ENCODE measurements at regions not wholly inside any gene's neighbourhood (a gene's known extent, or its start where the extent isn't known, plus 50 kb on each side); places are given as distances from the start of the nearest gene placed in this dataset.
A peak's percentile ranks its signal among the peaks of the same experiment; 100 is the strongest.

DNA sequence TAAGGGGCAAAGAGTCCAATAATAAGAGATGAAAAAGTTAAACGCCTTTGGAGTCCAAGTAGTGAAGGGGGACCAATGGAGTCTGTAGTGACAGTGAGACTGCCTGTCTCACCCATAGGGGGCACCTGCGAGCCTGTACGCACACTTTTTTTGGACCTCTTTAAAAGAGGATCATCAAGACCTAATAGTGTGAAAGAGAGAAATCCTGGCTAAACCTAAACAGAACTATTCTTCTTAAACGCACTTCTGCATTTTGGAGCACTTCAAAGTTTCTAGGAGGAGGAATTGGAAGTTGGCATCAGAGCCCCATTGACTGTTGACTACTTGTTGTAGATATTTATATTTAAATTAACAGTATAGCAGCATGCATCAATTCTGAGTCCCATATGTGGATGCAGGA is 636.1 kb upstream of the KLF4 start:
- DNase-seq: no peak

DNA sequence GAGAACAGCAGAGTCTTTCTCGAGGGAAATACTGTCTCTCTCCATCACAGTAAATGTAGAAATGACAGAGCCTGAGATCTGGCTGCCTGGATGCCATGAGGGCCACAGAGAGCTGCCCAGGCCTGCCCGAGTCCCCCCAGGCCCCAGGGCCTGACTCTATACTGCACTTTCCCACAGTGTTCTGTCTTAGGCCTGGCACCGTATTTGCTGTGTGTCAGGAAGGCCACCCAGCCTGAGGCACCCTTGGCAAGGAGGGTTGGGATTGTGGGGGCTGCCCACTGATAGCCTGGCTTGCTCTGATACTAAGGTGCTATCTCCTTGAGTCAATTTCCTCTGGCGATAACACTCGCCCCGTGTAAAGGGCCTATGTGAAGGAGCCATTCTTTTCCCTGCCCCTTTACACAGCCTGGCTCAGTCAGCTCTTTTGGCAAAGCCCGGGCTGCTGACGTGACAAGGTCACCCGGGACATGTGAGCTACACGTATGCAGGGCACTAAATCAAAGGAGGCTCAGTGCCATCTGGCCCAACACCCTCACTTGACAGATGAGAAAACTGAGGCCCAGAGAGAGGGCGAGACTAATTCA is 630.1 kb upstream of the KLF4 start:
- no peak for DNase-seq

DNA sequence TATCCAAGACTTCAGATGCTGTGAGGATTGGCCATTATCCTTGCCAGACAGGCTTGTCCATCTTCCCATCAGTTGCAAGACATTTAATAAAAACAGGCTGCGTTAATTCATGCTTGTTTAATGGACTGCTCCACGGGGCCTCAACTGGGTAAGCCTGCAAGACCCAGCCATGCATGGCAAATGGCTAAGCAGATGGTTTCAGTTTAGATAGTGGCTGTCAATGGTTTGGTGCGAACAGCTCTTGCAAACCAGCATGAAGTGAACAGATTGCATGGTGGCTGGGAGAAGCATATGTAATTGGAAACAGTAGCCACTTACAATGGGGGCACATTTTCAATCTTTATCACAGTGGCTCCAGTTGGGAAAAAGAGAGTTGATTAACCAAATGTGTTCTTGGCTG is 628.2 kb upstream of the KLF4 start:
- peak; percentile 66 for DNase-seq

DNA sequence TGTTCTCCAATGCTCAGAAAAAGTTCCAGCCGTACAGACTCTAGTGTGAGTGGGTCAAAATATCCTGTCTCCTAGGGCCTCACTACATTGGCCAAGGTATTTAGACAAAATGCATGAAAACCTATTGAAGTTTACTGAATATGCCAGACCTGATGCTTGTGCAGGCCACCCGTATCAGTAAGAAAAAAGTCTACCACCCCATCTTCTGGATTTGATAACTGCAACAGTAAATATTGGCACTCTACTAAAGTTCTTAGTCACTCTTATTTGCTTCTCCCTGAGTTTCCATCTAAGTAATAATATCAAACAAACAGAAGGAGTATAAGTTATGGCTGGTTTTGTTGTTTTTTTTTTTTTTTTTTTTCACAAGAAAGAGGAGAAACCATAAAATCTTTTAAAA is 627.7 kb upstream of the KLF4 start:
- no peak for DNase-seq

DNA sequence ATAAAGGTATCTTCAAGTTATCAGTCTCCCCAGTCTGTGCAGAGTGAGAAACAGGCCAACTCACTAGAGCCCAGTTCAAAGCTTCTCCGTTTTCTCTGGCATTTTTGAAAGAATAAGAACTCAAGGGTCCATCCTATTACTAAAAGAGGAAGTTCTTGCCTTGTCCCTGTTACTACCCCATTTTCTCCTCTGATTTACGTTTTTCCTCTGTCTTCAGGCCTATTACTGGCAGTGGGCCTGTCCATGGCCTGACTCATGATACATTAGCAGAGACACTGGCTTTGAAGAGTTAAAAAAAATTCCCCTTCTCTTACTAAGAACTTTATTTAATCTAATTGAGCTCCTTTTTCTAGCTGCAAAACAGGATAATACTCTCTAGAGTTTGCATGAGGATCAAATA is 624.0 kb upstream of the KLF4 start:
- DNase-seq: no peak

DNA sequence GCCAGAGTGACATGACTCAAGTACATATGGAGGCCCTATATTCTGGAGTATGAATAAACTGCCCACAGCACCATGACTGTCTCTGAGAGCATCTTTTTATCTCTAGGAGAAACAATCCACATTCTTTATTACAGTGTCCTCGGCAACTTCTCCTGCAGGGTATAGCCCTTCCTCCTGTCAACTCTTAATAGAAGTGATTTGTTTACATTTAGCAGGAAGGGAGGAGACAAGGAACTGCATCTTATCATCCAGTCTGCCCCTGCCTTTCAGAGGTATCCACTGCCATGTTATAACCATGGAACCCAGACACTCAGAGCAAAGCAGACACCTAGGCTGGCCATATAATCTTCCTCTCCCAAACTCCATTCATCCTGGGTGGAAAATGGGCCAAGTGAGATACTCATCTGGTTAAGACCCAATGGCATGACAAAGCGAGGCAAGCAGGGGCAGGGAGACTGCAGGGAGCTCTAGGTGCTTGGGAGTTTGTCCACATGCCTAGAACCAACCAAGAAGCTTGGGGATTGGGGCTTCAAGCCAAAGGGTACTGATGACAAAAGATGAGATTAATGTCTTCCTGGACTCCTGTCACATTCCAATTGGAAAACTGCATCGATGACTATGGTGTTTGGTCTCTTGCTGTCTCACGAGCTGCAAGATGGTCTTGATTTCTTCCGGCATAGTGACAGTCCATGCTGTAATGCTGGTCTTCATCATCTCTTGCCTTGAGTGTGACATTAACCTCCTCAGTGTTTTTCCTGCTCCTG is 620.5 kb upstream of the KLF4 start:
- no peak for DNase-seq

DNA sequence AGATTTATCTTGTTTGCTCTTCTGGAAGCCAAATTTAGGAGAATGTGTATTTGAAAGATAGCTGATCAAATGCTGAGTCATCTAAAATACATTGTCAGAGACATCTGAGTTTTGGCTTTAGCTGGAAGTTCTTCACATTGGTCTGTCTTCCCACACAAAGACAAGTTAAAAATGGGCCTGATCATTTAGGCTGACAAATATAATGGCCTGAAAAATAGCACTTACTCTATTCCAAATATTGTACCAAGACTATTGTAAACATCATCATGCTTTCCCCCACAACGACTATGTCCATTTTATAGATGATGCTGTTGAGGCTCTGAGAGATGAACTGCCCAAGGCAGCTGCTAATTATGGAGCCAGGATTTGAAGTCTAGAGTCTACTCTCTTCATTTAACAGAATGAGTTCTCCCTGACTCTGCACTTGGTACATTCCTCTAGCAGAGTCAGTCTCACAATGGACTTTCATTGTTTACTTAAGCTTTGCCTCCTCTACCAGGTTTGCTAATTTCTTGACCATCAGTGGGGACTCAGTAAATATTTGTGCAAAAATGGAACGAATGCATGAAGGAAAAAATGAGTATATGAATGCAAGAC is 619.4 kb upstream of the KLF4 start:
- no peak for DNase-seq

DNA sequence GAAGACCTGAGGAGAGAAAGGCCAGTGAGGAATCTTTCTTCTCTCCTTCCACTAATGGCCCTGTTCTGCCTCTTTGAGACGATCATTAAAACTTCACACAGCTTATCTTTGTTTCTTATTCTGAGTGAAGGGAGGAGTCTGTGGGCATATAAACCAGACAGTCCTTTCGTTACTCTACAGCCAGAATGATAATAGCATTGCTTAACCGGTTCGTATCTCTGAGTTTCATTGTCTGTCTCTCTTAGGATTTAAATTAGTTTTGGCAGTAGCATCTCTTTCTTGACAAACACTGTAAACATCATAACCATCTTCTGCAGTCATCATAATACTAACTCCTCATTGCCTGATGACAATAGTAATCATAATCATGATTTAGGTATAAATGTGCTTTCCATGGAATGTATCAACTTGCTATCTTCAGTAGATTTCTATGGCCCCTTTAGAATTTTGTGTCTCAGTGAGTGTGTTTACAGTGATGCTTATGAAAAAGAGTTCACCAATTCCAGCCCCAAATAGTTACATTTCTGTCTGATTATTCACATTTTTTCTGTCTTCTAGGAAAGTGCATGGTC is 618.8 kb upstream of the KLF4 start:
- DNase-seq: no peak

DNA sequence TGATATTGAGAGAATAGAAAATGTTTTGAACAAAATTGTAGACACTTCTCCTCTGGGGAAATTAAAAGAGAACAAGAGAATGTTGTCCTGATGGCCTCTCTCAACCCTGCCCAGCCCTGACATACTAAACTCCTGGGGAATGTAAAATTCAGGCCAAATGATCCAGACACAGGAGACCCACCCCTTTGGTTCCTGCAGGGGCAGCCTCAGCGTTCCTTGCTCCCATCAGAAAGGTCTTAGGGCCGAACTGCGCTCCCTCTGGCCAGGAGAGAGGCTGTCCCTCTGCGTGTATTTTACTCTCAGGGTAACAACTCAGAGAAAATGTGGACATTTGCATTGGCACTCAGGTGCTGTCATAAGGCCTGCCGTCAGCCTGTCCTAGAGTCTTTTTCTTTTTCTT is 616.3 kb upstream of the KLF4 start:
- no peak for DNase-seq

DNA sequence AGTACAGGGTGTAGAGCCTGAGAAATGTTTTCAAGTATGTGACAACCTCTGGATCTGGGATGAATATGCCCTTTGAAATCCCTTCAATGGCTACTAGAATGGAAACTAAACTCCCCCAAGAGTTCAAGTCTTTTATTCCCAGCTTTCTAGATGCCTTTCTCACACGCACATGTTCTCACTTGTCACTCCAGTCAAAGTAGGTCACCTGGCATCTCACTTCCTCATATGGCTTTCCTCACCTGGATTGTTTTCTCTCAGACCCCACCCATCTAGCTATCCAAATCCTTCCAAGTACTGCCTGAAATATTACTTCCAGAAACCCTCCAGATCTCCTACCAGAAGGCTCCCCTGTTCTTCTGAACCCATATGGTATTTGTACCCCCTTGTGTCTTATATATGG is 615.4 kb upstream of the KLF4 start:
- no peak for DNase-seq

DNA sequence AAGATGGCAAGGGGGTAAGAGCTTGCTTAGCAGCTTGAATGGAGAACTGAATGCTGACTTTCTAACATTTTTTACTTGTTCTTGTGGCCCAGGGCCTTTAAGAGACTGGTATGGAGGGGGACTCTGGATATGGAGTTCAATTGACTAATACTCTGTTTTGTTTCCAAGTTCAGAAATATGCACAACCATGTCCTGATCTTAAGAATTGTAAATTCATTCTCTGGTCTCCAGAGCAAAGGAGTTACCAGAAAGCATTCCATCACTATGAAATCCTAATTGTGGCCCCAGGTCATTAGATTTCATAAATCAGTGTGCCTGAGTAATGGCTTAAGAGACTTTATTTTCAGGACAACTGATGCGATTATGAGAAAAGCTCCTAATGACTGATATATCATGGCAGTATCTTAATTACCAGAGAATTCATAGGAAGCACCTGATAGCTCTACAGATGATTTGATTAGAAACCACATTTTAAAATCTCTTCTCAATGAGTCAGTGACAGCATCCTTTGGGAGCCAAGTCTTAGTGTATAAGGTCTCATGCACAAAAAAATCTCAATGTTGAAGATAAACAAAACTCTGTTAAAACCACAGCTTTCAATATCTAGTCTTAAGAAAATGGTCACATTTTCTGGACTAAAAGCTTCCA is 613.6 kb upstream of the KLF4 start:
- DNase-seq: no peak

DNA sequence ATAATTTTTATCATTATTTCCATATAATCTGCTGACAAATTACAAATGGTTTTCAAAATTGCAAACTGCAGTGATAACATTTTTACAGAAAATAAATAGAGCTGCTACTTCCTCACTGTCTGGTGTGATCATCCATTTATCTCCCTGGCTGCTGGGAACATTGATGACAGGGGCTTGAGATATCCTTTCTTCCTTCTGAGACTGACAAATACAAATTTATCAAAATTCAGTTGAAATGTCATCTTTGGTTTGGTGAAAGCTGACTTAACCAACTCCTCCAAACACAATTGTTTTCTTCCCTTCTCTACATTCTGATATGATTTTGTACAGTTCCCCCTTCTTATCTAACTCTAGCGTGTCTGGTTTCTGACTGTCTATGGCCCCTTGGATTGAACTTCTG is 611.8 kb upstream of the KLF4 start:
- DNase-seq: no peak

DNA sequence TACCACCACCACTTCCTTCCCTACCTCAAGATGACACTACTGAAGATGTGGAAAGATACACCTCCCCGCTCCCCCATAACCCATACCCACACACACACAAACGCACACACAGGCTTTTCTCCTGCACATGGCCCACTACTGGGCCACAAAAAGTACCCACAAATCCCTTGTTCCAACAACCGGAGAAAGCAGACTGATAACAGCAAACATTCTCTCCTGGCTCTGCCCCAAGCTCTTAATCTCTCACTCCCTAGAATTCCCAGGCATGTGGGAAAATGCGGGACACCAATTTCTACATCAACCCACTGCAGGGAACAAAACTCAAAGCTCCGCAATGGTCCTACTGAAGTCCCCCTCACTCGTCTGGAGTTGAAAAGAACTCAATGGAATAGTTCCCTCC is 611.0 kb upstream of the KLF4 start:
- DNase-seq: no peak

DNA sequence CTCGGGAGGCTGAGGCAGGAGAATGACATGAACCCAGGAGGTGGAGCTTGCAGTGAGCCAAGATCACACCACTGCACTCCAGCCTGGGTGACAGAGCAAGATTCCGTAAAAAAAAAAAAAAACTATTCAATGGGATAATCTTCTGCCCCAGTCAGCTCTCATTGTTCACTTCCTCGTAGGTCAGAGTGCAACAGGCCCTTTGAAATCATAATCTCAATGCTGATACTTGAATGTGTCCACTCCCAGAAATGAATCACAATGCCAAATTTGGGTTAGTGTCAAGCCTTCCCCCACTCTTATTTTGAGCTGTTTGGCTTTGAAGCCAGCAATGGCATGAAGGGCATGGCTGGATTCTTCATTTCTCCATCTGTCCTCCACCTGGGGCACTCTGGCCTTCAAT is 610.3 kb upstream of the KLF4 start:
- DNase-seq: no peak

DNA sequence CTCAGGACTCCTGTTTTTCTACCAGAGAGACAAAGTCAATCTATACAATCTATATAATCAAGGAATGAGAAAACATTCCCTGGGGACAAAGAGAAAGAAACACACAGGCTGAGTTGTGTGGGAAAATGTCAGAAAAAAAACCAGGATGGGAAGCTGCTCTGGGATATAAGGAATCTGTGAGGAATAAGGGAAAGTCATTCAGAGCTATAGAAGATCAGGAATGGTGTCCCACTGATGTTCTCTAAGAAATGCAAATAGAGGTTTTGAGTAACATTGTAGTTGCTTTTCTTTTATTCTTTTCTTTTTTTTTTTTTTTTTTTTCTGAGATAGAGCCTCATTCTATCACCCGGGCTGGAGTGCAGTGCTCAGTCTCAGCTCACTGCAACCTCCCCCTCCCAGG is 605.9 kb upstream of the KLF4 start:
- DNase-seq: no peak

DNA sequence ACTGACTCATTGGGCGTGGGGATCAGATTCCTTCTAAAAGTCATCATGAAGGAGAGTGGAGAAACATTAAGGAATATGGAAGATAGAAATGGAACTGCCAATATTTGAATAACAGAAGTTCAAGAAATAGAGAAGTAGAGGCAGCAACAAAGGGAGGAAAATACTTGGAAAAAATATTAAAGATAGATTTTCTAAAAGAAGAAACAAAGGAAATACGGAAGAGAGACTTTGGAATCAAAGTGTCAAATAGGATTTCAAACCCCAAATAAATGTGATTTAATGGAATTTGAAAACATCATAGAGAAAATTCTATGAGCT is 605.1 kb upstream of the KLF4 start:
- DNase-seq: no peak

DNA sequence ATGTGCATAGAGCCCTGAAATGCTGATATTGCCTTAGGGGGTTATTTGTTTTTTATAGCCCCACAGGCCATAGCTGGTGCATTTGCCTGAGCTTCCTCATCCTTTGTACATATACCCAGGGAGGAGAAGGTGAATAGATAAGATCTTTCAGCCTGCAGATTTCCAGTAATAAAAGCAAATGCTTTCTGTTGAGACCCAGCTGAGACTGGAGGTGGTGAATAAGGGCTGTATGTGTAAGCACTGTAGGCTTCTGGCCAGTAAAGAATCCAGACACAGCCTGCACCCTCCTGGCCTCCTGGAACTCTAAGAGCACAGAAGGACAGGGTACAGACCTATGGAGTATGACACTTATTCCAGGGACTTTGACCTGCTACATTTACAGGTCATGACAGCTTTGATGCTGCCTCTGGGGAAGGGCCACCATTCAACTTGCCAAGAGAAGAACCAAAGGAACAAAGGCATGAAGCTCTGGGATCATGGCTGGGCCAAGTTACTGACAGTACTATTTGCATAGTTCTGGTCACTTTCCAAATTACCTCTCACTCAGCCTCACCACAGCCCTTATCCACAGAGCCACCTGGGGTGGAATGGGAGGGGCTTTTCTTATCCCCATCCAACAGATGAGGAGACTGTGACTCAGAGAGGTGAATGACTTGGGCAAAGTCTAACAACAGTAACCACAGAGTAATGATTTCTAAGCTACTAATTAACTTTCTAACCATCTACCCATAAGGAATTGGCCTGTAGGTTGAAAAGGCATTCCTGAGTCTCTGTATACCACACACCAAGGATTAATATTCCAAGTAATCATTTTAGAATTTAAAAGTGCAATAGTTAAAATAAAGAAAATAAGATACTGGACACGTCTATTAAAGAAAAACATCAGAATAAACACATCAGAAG is 604.5 kb upstream of the KLF4 start:
- no peak for DNase-seq

DNA sequence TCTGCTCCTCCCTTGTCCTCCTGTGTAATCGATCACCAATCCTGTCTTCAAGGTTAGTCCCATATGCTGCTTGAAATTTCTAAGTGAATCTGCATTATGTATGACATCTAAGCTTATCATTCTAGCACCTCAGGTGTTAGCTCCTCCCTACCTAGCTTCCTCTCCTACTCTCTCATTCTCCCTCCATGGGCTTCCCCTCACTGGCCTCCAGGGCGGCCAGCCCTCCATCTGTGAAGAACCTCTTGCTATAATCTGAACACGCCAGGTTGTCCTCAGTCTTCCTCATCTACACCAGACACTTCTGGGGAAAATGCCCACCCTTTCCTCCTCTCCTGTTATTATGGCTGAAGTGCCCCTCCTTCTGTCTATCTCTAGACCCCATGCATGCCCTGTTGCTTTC is 599.3 kb upstream of the KLF4 start:
- no peak for DNase-seq

DNA sequence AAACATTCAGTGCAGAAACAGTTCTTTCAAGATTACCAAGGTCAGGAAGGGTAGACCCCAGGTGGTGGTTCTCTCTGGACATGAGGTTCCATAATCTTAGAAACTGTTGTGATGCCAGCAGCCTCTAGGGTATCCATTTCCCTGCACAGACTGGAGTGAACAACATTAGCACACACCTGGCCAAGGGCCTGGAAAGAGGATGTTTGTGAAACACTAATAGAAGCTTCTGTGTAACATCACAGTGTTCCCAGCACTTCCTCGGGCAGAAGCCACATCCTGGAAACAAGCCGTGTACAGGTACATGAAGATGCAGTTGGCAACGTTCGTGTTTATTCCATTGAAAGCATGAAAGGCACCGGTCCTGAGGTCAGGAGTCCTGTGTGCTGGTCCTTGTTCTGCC is 598.2 kb upstream of the KLF4 start:
- no peak for DNase-seq

DNA sequence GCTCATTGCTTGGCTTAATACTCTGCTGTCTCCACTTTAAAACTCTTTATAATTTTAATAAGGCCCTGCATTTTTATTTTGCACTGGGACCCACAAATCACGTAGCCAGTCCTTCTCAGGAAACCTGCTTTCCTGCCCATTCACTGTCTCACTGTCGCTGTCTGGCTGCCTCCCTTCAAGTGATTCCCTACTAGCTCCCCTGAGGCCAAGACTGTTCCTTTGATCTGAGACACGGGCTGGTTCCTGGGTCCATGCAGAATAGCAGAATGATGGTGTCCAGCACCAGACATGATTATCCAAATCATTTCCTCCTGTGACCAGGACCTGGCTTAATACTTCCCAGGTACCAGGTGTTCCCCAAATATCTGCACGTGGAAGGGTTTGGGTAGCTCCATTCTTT is 597.1 kb upstream of the KLF4 start:
- no peak for DNase-seq

DNA sequence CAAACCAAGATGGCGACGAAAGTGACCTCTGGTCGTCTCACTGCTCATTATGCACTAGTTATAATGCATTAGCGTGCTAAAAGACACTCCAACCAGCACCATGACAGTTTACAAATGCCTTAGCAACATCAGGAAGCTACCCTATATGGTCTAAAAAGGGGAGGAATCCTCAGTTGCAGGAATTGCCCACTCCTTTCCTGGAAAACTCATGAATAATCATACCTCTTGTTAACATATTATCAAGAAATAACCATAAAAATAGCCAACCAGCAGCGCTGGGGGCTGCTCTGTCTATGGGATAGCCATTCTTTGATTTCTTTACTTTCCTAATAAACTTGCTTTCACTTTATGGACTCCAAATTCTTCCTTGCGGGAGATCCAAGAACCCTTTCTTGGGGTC is 595.7 kb upstream of the KLF4 start:
- no peak for DNase-seq

DNA sequence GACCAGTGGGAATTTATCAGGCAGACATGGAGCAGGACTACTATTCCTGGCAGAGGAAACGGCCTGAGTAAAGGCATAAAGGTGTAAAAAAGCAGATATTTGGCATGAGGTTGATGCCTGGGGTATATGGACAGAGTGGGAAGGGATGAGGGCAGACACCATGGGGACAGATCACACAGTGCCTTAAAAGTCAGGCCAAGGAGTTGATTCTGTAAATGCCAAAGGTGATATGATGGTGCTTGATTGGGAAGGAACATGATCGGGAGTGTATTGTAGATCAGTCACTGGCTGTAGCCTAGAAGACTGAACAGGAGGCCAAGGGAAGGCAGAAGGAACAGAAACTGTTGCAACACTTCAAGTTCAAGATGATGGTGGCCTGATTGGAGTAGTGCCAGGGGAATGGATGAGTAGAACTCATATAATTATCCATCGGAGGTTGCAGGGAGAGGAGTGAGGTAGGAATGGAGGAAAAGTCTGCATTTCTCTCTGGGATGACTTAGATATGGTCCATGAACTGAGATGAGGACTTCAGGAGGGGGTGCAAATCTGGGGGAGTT is 594.3 kb upstream of the KLF4 start:
- no peak for DNase-seq

Measured in eye (tissue), 1 donor.